ENCODE measurements at regions not wholly inside any gene's neighbourhood (a gene's known extent, or its start where the extent isn't known, plus 50 kb on each side); places are given as distances from the start of the nearest gene placed in this dataset.

- Mint-ChIP-seq H3K4me1 (ENCODE audit: unreplicated experiment) (peaks cover 14% of the 10 kb centered on the region), H3K27me3 (no peaks in the 10 kb centered on the region), H3K27ac (no peak overlapping the region), H3K36me3 (no peaks in the 10 kb centered on the region), H3K9me3 (no peaks in the 10 kb centered on the region), H3K4me3 (no peak overlapping the region)
- DNase-seq (ENCODE audit: extremely low spot score, unreplicated experiment): no peak
- TF ChIP-seq, protein P1, sequence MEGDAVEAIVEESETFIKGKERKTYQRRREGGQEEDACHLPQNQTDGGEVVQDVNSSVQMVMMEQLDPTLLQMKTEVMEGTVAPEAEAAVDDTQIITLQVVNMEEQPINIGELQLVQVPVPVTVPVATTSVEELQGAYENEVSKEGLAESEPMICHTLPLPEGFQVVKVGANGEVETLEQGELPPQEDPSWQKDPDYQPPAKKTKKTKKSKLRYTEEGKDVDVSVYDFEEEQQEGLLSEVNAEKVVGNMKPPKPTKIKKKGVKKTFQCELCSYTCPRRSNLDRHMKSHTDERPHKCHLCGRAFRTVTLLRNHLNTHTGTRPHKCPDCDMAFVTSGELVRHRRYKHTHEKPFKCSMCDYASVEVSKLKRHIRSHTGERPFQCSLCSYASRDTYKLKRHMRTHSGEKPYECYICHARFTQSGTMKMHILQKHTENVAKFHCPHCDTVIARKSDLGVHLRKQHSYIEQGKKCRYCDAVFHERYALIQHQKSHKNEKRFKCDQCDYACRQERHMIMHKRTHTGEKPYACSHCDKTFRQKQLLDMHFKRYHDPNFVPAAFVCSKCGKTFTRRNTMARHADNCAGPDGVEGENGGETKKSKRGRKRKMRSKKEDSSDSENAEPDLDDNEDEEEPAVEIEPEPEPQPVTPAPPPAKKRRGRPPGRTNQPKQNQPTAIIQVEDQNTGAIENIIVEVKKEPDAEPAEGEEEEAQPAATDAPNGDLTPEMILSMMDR (conservative IDR thresholded peaks at IDR 0.05): no peak
These were observed 129.2 kb upstream of the CTNNA2 start for GRCh38 chr2:79383681-79384080.

DNA sequence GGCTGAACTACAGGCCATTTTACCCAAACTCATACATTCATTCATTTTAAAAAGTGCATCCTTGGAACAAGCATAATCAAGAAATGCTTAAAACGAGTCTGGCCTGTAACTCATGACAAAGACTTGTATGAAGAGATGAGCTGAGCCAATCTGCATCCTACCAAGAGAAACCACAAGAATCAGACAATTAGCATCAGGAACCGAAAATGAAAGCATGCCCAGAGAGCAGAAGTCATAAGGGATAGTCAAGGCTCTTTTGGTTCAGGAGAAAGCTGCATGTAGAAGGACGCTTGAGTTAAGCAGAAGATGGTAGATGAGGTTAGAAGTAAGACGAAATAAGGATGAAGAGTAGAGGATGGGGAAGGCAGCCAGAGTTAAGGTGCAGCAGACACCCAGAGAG lies 137.0 kb upstream of the CTNNA2 start:
- H3K36me3 Mint-ChIP-seq: no peaks in the 10 kb centered on the region
- TF ChIP-seq, protein P1 (conservative IDR thresholded peaks at IDR 0.05): no peak
- DNase-seq (ENCODE audit: extremely low spot score, unreplicated experiment): no peak
- peaks cover 16% of the 10 kb centered on the region for H3K4me1 Mint-ChIP-seq (ENCODE audit: unreplicated experiment)
- no peak overlapping the region for H3K27ac Mint-ChIP-seq
- H3K9me3 Mint-ChIP-seq: no peaks in the 10 kb centered on the region
- H3K27me3 Mint-ChIP-seq: no peaks in the 10 kb centered on the region
- no peak overlapping the region for H3K4me3 Mint-ChIP-seq

- Mint-ChIP-seq H3K4me3 (no peak overlapping the region), H3K27ac (no peak overlapping the region), H3K9me3 (no peaks in the 10 kb centered on the region), H3K36me3 (no peaks in the 10 kb centered on the region), H3K27me3 (no peaks in the 10 kb centered on the region), H3K4me1 (ENCODE audit: unreplicated experiment) (peaks cover 30% of the 10 kb centered on the region)
- no peak for DNase-seq (ENCODE audit: extremely low spot score, unreplicated experiment)
- TF ChIP-seq, protein P1 (conservative IDR thresholded peaks at IDR 0.05): no peak
These were observed 139.3 kb upstream of the CTNNA2 start for GRCh38 chr2:79373358-79374130.

- Mint-ChIP-seq H3K27me3 (peaks cover 3% of the 10 kb centered on the region), H3K4me1 (ENCODE audit: unreplicated experiment) (peaks cover 36% of the 10 kb centered on the region), H3K36me3 (no peaks in the 10 kb centered on the region), H3K27ac (no peak overlapping the region), H3K4me3 (peak overlapping the region; percentile 43), H3K9me3 (no peaks in the 10 kb centered on the region)
- DNase-seq (ENCODE audit: extremely low spot score, unreplicated experiment): no peak
- TF ChIP-seq, protein P1 (conservative IDR thresholded peaks at IDR 0.05): no peak
These were observed 141.8 kb upstream of the CTNNA2 start for GRCh38 chr2:79370976-79371538.

DNA sequence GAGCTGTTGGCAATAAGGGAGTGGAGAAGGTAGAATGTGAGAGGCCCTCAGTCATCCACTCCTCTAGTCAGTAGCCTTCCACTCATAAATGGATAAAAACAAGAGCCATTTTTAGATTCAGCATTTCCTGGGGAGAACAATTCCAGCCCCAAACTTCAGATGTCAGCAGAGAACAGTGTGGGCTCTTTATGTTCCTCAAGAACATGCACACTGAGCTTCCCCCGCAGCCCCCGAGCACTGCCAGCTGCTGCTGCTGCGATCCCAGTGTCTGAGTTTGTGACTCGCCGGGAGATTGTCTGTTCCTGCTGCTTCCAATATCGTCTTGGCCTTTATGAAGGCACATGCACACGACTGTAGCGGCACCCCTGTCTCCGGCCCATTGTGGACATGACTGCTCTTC lies 143.7 kb upstream of the CTNNA2 start:
- no peak overlapping the region for H3K4me3 Mint-ChIP-seq
- H3K27ac Mint-ChIP-seq: no peak overlapping the region
- H3K4me1 Mint-ChIP-seq (ENCODE audit: unreplicated experiment): peaks cover 38% of the 10 kb centered on the region
- H3K9me3 Mint-ChIP-seq: no peaks in the 10 kb centered on the region
- H3K27me3 Mint-ChIP-seq: peaks cover 3% of the 10 kb centered on the region
- H3K36me3 Mint-ChIP-seq: no peaks in the 10 kb centered on the region
- TF ChIP-seq, protein P1 (conservative IDR thresholded peaks at IDR 0.05): no peak
- DNase-seq (ENCODE audit: extremely low spot score, unreplicated experiment): no peak

Measured in type B pancreatic cell (in vitro differentiated cells).